DND-41 (cell line): ENCODE measurements at regions not wholly inside any gene's neighbourhood (a gene's known extent, or its start where the extent isn't known, plus 50 kb on each side); places are given as distances from the start of the nearest gene placed in this dataset.

Experiments used
- ATAC-seq: fragments of 200-7000 bp; cut with Tn5 transposase; 3 replicates; pipeline ENCODE4 v1.9.1; 2021; ENCODE audit warnings: low read depth; ENCODE audit not compliant: insufficient read depth
- DNase-seq: peaks from one replicate; pipeline ENCODE4 v3.0.0-alpha.2; 2020
- H2AFZ ChIP-seq: 2 replicates; pipeline ENCODE4 v1.6.0; 2012; ENCODE audit warnings: low read depth, low read length
- H3K27ac ChIP-seq: 2 replicates; pipeline ENCODE4 v1.5.1; 2012; ENCODE audit warnings: low read length, inconsistent platforms
- H3K27me3 ChIP-seq: fragments of 200-600 bp; sonication (generic); 2 replicates; pipeline ENCODE4 v1.6.0; 2012; ENCODE audit warnings: low read length, mild to moderate bottlenecking, inconsistent platforms; ENCODE audit not compliant: insufficient read depth, poor library complexity
- H3K36me3 ChIP-seq: 2 replicates; pipeline ENCODE4 v1.5.1; 2012; ENCODE audit warnings: low read length, inconsistent platforms; ENCODE audit not compliant: insufficient read depth
- H3K4me1 ChIP-seq: 2 replicates; pipeline ENCODE4 v1.5.1; 2012; ENCODE audit warnings: mild to moderate bottlenecking, low read length; ENCODE audit not compliant: insufficient read depth
- H3K4me2 ChIP-seq: 2 replicates; pipeline ENCODE4 v1.6.0; 2012; ENCODE audit warnings: mild to moderate bottlenecking, moderate library complexity, low read length, inconsistent platforms; ENCODE audit not compliant: insufficient read depth
- H3K4me3 ChIP-seq, 2 experiments: fragments of 200-600 bp in 1 of 2; shearing (Covaris generic) in 1 of 2; 2 replicates each; pipeline ENCODE4 v1.5.1; 2012 to 2016; ENCODE audit warnings: inconsistent platforms in 2 of 2, low read length in 2 of 2, mild to moderate bottlenecking in 2 of 2, low read depth in 1 of 2, moderate library complexity in 1 of 2
- H3K79me2 ChIP-seq: 2 replicates; pipeline ENCODE4 v1.6.0; 2012; ENCODE audit warnings: low read length, inconsistent platforms; ENCODE audit not compliant: insufficient read depth
- H3K9ac ChIP-seq: 2 replicates; pipeline ENCODE4 v1.6.0; 2012; ENCODE audit warnings: low read depth, mild to moderate bottlenecking, inconsistent platforms, low read length, moderate library complexity
- H3K9me3 ChIP-seq: 2 replicates; pipeline ENCODE4 v1.5.1; 2012; ENCODE audit warnings: low read length, moderate library complexity, mild to moderate bottlenecking, inconsistent platforms; ENCODE audit not compliant: insufficient read depth, severe bottlenecking
- H4K20me1 ChIP-seq: 2 replicates; pipeline ENCODE4 v1.6.0; 2012; ENCODE audit warnings: low read length; ENCODE audit not compliant: insufficient read depth
- CTCF ChIP-seq: IDR thresholded peaks from 2 replicates; pipeline ENCODE4 v1.5.1; 2012; ENCODE audit warnings: borderline replicate concordance, low read length, moderate library complexity, mild to moderate bottlenecking; ENCODE audit not compliant: poor library complexity, severe bottlenecking; ENCODE audit errors: extremely low read depth

GRCh38 chr16:48659940-48660339 is 50.0 kb upstream of the N4BP1 start:
- DNase-seq: no peak
- Histone ChIP-seq H2AFZ (no peak overlapping the region), H3K79me2 (no peaks in the 10 kb centered on the region), H4K20me1 (no peaks in the 10 kb centered on the region), H3K4me2 (no peak overlapping the region), H3K4me1 (no peaks in the 10 kb centered on the region), H3K4me3 (no peak overlapping the region), H3K27ac (no peak overlapping the region), H3K9ac (no peak overlapping the region), H3K9me3 (peaks cover 7% of the 10 kb centered on the region), H3K27me3 (no peaks in the 10 kb centered on the region), H3K36me3 (no peaks in the 10 kb centered on the region)
- no peak for TF ChIP-seq CTCF
- ATAC-seq: no peak
